IPS-20b (cell line): ENCODE measurements at regions not wholly inside any gene's neighbourhood (a gene's known extent, or its start where the extent isn't known, plus 50 kb on each side); places are given as distances from the start of the nearest gene placed in this dataset.

ENCODE experiments used
- H3K27ac ChIP-seq: one replicate; pipeline ENCODE4 v1.5.1; 2013; ENCODE audit warnings: low read length
- H3K27me3 ChIP-seq: 2 replicates; pipeline ENCODE4 v1.6.1; 2013; ENCODE audit warnings: mild to moderate bottlenecking, low read length, inconsistent platforms; ENCODE audit not compliant: insufficient read depth
- H3K36me3 ChIP-seq: 2 replicates; pipeline ENCODE4 v1.6.1; 2013; ENCODE audit warnings: low read depth, mild to moderate bottlenecking, inconsistent platforms, low read length, moderate library complexity; ENCODE audit not compliant: insufficient read depth
- H3K4me1 ChIP-seq: 2 replicates; pipeline ENCODE4 v1.6.1; 2013; ENCODE audit warnings: mild to moderate bottlenecking, control low read depth, inconsistent platforms, low read length, moderate library complexity; ENCODE audit not compliant: insufficient read depth
- H3K4me3 ChIP-seq: 2 replicates; pipeline ENCODE4 v1.5.1; 2013; ENCODE audit warnings: mild to moderate bottlenecking, low read length, inconsistent platforms
- H3K9ac ChIP-seq: 2 replicates; pipeline ENCODE4 v1.6.1; 2013; ENCODE audit warnings: low read depth, mild to moderate bottlenecking, inconsistent platforms, low read length, moderate library complexity
- H3K9me3 ChIP-seq: 2 replicates; pipeline ENCODE4 v1.6.1; 2013; ENCODE audit warnings: mild to moderate bottlenecking, low read depth, low read length, inconsistent platforms; ENCODE audit not compliant: insufficient read depth

GRCh38 chr1:88401313-88401712 lies 282.8 kb upstream of the PKN2 start:
- Histone ChIP-seq H3K4me1 (peaks cover 7% of the 10 kb centered on the region; the same call in 1 of the 2 replicates), H3K9me3 (no peaks in the 10 kb centered on the region), H3K27me3 (no peaks in the 10 kb centered on the region), H3K27ac (no peak overlapping the region), H3K9ac (no peak overlapping the region), H3K36me3 (no peaks in the 10 kb centered on the region), H3K4me3 (no peak overlapping the region)

- no peak overlapping the region for H3K27ac ChIP-seq
- H3K9me3 ChIP-seq: peaks cover 3% of the 10 kb centered on the region; the same call in 1 of the 2 replicates
- no peak overlapping the region for H3K4me3 ChIP-seq
- H3K27me3 ChIP-seq: no peaks in the 10 kb centered on the region
- H3K4me1 ChIP-seq: peaks cover 7% of the 10 kb centered on the region; the same call in 1 of the 2 replicates
- H3K9ac ChIP-seq: no peak overlapping the region
- no peaks in the 10 kb centered on the region for H3K36me3 ChIP-seq
Measured at GRCh38 chr1:88404582-88404981, 279.5 kb upstream of the PKN2 start.

DNA sequence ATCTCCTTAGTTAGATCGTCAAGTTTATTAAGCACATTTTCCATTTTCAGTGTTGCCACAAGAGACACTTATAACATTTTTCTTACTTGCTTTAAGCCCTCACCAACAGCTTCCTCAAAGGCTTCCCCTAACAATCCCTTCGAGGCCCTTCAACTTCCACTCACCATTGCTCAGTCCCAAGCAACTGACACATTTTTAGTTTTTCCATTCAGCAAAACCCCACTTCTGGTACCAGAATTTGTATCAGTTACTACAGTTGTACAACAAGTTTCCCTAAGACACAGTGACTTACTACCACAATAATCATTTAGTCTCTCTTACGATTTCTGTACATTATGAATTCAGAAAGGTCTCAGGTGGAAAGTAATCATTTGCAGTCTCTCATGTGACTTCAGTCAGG lies 276.8 kb upstream of the PKN2 start:
- Histone ChIP-seq H3K27me3 (no peaks in the 10 kb centered on the region), H3K4me3 (no peak overlapping the region), H3K4me1 (peaks cover 7% of the 10 kb centered on the region; the same call in 1 of the 2 replicates), H3K9me3 (peaks cover 3% of the 10 kb centered on the region; the same call in 1 of the 2 replicates), H3K9ac (no peak overlapping the region), H3K27ac (no peak overlapping the region), H3K36me3 (no peaks in the 10 kb centered on the region)

DNA sequence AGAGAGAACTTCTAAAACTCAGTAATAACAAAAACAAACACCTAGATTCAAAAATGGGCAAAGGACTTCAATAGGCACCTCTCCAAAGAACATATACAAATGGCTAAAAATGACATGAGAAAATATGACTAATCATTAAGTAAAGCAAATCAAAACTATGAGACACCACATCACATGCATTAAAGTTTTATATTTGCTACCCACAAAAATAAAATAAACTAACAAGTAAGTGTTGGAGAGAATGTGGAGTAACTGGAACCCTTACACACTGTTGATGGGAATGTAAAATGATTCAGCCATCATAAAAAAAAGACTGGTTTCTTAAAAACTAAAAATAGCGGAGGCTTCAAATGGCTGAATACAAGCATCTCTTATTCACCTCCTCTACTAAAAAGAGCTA lies 262.1 kb upstream of the PKN2 start:
- H3K9me3 ChIP-seq: peaks cover 5% of the 10 kb centered on the region

DNA sequence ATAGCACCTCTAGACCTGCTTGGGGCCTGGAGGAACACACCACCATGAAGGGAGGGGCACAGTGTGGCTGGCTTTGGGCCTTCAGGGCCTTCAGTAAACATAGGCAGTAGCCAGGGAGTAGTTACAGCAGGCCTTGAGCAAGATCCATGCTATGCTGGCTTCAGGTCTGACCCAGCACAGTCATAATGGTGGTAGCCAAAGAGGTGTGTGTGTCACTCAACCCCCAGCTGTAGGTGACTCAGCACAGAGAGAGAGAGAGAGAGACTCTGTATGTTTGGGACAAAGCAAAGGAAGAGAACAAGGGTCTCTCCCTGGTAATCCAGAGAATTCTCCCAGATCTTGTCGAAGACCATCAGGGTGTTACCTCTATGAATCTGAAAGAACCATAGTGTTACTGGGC lies 250.5 kb upstream of the PKN2 start:
- Histone ChIP-seq H3K36me3 (no peaks in the 10 kb centered on the region), H3K27ac (no peak overlapping the region), H3K27me3 (no peaks in the 10 kb centered on the region), H3K4me1 (no peaks in the 10 kb centered on the region), H3K9me3 (peaks cover 5% of the 10 kb centered on the region), H3K9ac (no peak overlapping the region), H3K4me3 (no peak overlapping the region)

More for the DNA sequence above, 262.1 kb upstream of the PKN2 start:
- Histone ChIP-seq H3K4me3 (no peak overlapping the region), H3K4me1 (no peaks in the 10 kb centered on the region), H3K27ac (no peak overlapping the region), H3K27me3 (no peaks in the 10 kb centered on the region), H3K9ac (no peak overlapping the region), H3K36me3 (no peaks in the 10 kb centered on the region)

- H3K4me1 ChIP-seq: no peaks in the 10 kb centered on the region
- no peak overlapping the region for H3K9ac ChIP-seq
- no peaks in the 10 kb centered on the region for H3K27me3 ChIP-seq
- H3K9me3 ChIP-seq: peaks cover 5% of the 10 kb centered on the region
- no peak overlapping the region for H3K27ac ChIP-seq
- no peaks in the 10 kb centered on the region for H3K36me3 ChIP-seq
- no peak overlapping the region for H3K4me3 ChIP-seq
Measured at GRCh38 chr1:88434836-88435235, 249.2 kb upstream of the PKN2 start.

DNA sequence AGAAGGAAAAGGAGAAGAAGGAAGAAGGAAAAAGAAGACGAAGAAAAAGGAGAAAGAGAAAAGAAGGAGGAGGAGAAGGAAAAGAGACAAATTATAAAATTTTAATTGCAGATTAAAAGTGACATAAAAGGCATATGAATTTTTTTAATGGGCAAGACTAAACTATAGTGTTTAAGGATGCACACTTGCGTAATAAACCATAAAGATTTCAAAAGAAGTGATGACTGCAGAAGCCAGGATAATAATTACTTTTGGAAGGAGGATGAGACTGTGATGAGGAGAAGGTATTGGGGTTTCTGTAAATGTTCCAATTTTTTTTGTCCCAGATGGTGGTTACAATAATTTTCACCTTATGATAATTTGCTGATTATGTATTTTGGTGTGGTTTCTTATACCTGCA lies 243.1 kb upstream of the PKN2 start:
- H3K4me3 ChIP-seq: no peak overlapping the region
- peaks cover 10% of the 10 kb centered on the region for H3K9me3 ChIP-seq

GRCh38 chr1:88451856-88452255 lies 232.2 kb upstream of the PKN2 start:
- Histone ChIP-seq H3K36me3 (no peaks in the 10 kb centered on the region), H3K9ac (no peak overlapping the region), H3K4me1 (peaks cover 8% of the 10 kb centered on the region; the same call in 1 of the 2 replicates), H3K9me3 (no peaks in the 10 kb centered on the region), H3K27me3 (no peaks in the 10 kb centered on the region), H3K27ac (no peak overlapping the region), H3K4me3 (no peak overlapping the region)

More for the DNA sequence above, 243.1 kb upstream of the PKN2 start:
- Histone ChIP-seq H3K9ac (no peak overlapping the region), H3K27ac (no peak overlapping the region), H3K27me3 (no peaks in the 10 kb centered on the region), H3K4me1 (no peaks in the 10 kb centered on the region), H3K36me3 (no peaks in the 10 kb centered on the region)

- H3K9me3 ChIP-seq: no peaks in the 10 kb centered on the region
Measured at GRCh38 chr1:88453295-88453694, 230.8 kb upstream of the PKN2 start.

DNA sequence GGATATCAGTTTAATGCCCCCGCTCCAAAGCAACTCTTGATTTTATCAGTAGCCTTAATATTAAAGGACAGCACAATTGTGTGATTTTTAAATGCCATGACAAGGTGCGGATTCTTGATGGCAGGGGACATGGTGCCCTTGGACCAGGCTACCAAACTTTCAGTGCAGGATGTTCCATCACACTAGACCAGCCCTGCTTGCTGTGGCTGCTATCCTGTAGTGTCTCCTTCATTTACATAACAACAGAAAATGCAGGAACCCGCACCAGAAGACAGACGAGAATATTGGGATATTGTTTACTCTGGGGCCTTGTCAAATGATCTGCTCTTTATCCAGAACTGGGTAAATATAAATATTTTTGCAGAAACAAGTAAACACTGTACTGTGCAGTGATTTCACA lies 229.3 kb upstream of the PKN2 start:
- Histone ChIP-seq H3K27ac (no peak overlapping the region), H3K27me3 (no peaks in the 10 kb centered on the region), H3K4me1 (peaks cover 8% of the 10 kb centered on the region; the same call in 1 of the 2 replicates), H3K9me3 (no peaks in the 10 kb centered on the region), H3K9ac (no peak overlapping the region), H3K4me3 (no peak overlapping the region; the same call in 1 of the 2 replicates), H3K36me3 (no peaks in the 10 kb centered on the region)

More at GRCh38 chr1:88453295-88453694, 230.8 kb upstream of the PKN2 start:
- Histone ChIP-seq H3K36me3 (no peaks in the 10 kb centered on the region), H3K4me3 (no peak overlapping the region), H3K27me3 (no peaks in the 10 kb centered on the region), H3K4me1 (peaks cover 8% of the 10 kb centered on the region; the same call in 1 of the 2 replicates), H3K9ac (no peak overlapping the region), H3K27ac (no peak overlapping the region)

GRCh38 chr1:88455621-88456256 lies 228.3 kb upstream of the PKN2 start:
- Histone ChIP-seq H3K9ac (no peak overlapping the region), H3K4me3 (no peak overlapping the region), H3K27me3 (no peaks in the 10 kb centered on the region), H3K9me3 (no peaks in the 10 kb centered on the region), H3K27ac (no peak overlapping the region), H3K4me1 (peaks cover 8% of the 10 kb centered on the region; the same call in 1 of the 2 replicates), H3K36me3 (no peaks in the 10 kb centered on the region)

- Histone ChIP-seq H3K9me3 (no peaks in the 10 kb centered on the region), H3K36me3 (no peaks in the 10 kb centered on the region), H3K27me3 (peaks cover 7% of the 10 kb centered on the region; the same call in 1 of the 2 replicates), H3K27ac (no peak overlapping the region), H3K4me1 (peaks cover 8% of the 10 kb centered on the region; the same call in 1 of the 2 replicates), H3K9ac (no peak overlapping the region), H3K4me3 (no peak overlapping the region)
Measured at GRCh38 chr1:88457197-88457596, 226.9 kb upstream of the PKN2 start.
